GM18520 (cell line): ENCODE measurements at regions not wholly inside any gene's neighbourhood (a gene's known extent, or its start where the extent isn't known, plus 50 kb on each side); places are given as distances from the start of the nearest gene placed in this dataset.
A peak's percentile ranks its signal among the peaks of the same experiment; 100 is the strongest.

Source experiments
- ATAC-seq: cut with Tn5 transposase; IDR thresholded peaks from one replicate; pipeline ENCODE4 v1.9.1; 2021; ENCODE audit not compliant: unreplicated experiment

DNA sequence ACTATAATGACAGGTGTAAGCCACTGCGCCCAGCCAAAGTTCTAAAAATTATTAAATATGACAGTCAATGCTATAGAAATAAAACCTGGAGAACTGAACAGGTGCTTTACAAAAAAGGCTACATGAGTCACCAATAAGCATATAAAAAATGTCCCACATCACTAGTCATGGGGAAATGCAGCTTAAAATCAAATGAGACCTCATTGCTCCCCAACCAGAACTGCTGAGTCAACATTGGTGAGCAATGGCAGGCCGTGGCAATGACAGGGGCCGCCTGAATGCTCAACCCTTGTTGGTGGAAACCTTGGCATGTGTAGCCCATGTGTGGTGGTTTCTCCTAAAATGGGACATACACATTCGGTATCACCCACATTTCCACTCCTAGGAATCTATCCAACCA, 352.3 kb upstream of the KLF6 start:
- no peak for ATAC-seq

DNA sequence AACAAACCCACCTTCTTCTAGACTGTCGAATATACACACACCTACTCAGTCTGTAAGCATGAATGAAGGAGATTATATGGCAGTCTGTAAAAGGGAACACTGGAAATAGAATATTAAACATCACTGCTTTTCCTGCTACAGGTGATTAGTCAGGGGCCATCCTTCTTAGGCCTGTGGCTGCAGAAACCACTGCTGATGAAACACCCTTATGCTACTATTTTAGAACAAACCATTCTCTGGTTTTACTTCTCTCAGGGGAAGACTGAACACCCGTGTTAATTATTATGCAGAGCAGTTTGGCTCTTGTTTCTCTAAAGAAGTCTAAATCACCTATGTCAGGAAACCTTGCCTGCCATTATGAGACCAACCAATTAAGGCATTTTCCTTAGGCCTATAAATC, 351.1 kb upstream of the KLF6 start:
- peak; percentile 84 for ATAC-seq

GRCh38 chr10:4132216-4132556, 347.2 kb upstream of the KLF6 start:
- no peak for ATAC-seq

GRCh38 chr10:4131407-4132215, 346.6 kb upstream of the KLF6 start:
- ATAC-seq: peak; percentile 58

DNA sequence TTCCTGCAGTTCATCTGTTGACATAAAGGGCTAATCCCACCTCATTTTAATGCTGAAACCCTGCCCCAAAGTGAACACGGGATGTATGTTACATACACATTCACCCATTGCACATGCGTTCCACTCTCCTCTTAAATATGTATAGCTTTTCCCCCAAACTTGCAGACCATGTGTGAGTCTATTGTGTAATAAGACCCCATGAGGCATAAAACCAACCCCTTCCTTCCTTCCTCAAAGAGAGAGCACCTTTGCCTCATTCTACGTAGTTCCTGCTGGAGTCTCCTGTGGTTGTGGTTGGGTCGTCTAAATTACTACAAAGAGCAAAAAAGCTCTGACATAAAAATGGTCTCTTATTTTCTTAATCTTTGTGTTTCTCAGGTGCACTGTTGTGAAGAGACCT, 345.7 kb upstream of the KLF6 start:
- ATAC-seq: no peak

DNA sequence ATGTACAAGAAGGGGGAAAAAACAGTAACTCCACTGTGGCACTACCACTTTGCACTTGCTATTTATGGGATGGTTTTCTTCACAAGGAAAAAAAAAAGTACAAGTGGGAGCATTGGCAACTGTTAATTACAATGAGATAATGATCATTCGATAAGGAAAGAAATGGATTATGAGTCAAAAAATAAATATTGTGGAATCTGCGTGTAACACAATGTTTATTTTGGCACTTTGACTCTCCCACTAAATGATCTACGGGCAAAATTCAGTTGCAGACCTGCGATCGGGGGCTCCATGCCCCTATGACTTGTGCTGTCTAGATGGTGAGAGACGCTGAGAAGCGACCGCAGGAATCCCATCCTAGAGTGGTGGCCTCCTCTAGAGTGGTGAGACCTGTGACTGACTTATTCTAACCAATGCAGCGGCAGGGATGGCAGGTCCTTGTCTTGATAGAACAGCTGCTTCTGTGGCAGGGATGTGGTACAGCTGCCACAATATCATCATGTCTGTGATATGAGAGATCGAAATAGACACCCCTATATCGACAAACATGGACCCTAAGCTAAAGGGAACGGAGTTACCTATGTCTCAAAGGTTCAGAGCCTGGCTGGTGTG, 345.0 kb upstream of the KLF6 start:
- no peak for ATAC-seq

GRCh38 chr10:4127518-4128315, 342.7 kb upstream of the KLF6 start:
- peak; percentile 40 for ATAC-seq

- no peak for ATAC-seq
Measured at GRCh38 chr10:4125776-4126175, 340.8 kb upstream of the KLF6 start.

DNA sequence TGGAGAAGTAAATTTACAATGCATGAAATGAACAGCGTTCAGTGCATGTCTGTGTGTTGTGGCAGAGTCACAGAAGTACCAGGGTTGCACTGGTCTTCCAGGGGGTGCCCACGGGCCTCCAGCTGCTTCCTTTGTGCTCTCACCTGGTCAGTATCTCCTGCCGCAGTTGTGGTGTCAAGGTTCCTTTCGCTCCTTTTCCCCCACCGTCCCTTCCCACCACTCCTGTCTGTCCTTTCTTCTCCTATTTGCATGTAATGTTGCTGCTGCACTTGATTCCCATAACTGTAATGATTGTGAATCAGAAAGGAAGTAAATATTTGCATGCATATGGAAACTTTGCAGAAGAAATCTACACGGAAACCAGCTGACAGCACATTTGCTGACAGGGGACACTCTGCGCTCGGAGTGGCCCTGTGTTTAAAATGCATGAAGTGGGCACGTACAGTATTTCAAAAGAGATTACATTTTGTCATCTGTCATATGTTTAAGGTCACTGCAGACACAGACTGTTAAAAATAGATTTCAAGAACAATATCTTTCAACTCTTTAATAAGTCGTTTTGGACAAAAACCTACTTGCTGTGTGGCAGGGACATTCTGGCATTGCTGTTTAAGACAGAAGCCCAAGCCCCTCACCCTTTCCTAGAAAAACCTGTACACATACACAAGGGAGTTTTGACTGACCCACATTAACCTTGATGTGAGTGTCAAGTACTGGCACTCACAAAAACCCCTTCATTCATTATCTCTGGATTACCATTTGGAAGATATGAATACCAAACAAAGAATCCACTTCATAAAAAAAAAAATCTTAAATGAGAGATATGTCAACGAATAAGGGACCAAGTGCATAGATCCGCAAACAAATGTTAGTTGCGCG, 336.7 kb upstream of the KLF6 start:
- ATAC-seq: peak; percentile 68

- ATAC-seq: no peak
Measured at GRCh38 chr10:4120096-4120853, 335.3 kb upstream of the KLF6 start.

DNA sequence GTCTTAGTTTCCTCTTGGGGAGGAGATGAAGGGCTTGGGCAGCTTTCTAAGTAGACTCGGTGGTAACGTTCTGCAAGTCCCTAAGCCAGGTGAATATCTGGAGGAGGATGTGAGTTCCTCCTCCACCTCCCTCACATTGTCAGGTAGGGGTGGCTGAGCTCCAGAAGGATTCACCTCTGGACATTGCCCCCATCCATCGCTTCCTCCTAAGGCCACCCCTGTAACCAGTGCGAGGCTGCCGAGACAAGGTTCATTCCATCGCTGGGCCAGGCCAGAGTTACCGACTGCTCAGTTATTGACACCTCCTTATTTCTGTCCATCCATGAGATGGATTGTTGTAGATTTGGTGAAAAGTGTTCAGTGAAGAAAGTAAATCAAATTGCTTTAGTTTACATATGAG, 334.1 kb upstream of the KLF6 start:
- ATAC-seq: no peak

GRCh38 chr10:4117604-4118003, 332.6 kb upstream of the KLF6 start:
- no peak for ATAC-seq

- no peak for ATAC-seq
Measured at GRCh38 chr10:4111643-4112042, 326.6 kb upstream of the KLF6 start.

DNA sequence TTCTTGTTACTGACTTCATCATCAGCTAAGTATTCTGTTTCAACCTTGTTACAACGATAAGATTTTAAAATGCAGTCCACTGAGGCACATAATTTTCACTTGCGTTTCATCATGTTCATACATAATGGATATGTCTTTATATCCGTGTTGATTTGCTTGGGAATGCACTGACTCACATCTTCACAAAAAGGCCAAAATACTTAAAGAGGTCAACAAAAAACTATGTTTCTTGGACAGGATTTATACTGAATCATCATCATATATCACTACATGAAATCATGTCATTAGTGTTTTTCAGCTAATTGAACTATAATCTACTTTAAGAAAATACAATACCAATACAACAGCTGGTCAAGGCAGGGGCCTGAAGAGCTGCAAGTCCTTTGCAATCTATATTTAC, 324.5 kb upstream of the KLF6 start:
- ATAC-seq: no peak

DNA sequence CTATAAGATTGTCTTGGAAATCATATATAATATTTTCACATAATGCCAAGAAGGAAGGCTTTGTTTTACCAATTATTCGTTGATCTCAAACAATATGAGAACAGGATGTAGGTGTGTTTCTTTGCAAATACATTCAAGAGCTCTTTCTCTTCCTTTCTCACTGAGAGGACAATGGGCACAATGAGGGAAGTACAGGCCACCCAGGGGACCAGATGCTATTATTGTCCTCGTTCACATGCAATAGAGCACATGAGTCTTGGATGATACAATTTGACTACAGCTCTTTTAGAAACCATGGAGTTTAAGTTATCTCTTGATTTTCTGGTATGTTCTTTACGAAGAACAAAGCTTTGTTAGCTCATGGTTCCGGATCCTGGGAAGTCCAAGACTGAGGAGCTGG, 323.7 kb upstream of the KLF6 start:
- no peak for ATAC-seq

DNA sequence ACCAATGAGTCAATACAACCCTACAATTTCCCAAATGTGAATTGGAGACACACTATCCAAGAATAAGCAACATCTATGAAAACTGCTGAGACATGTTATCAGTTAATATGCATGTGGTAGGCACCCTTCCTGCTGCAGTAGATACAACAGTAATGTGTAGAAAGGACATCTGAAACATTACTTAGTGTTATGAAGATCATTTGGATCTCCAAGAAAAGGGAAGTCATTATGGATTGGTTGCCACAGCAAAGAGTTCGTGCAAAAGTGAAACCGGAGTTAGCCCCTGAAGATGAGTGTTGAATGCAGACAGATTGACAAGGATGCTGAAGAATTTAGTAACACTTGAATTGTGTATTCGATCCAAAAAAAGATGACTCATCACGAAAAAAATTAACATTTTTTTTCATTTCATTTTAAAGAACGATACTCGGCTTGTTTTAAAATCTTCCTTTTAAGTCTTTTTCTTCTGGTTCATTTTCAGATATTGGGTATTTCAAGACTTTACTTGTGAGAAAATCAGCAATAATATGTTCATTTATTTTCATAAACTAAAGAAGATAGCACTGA, 322.4 kb upstream of the KLF6 start:
- no peak for ATAC-seq

DNA sequence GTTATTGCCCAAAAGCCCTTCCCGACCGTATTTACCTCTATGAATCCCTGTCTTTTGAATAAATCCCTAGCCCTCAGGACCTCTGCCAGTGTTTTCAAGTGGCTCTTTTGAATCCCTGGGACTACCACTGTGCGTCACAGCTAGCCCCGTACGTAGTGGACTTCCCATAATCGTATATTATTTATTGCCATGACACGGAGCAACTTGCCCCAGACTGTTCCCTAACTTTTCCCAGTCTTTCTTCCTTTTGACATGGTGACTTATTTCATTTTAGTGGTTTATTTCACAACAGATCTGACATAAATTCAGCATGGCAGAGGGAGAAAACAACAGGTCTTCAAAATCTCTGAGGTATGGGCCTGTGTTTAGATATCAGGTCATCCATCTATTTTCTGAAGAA, 318.6 kb upstream of the KLF6 start:
- no peak for ATAC-seq

GRCh38 chr10:4102802-4103344, 317.9 kb upstream of the KLF6 start:
- ATAC-seq: no peak

GRCh38 chr10:4101918-4102654, 317.1 kb upstream of the KLF6 start:
- no peak for ATAC-seq
